CD4-positive, alpha-beta T cell treated with Interleukin-17A for 4 hours (primary cell): ENCODE measurements at regions not wholly inside any gene's neighbourhood (a gene's known extent, or its start where the extent isn't known, plus 50 kb on each side); places are given as distances from the start of the nearest gene placed in this dataset.

Experiments used
- DNase-seq: peaks from one replicate; pipeline ENCODE4 v3.0.0-alpha.2; 2020; ENCODE audit warnings: mixed read lengths

- DNase-seq, result no peak
Measured at GRCh38 chr1:56355422-56355821, 223.9 kb downstream of the PLPP3 start.

DNA sequence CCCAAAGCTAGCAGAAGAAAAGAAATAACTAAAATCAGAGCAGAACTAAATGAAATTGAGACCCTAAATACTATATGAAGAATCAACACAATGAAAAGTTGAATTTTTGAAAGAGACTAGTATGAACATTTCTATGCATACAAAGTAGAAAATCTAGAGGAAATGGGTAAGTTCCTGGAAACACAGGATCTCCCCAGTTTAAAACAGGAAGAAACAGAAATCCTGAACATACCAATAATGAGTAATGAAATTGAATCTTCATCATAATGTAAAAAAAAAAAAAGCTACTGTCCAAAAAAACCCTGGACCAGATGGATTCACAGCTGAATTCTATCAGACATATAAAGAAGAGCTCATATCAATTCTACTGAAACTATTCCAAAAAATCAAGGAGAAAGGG, 233.5 kb downstream of the PLPP3 start:
- DNase-seq, result no peak

GRCh38 chr1:56340977-56341376, 238.4 kb downstream of the PLPP3 start:
- no peak for DNase-seq

DNA sequence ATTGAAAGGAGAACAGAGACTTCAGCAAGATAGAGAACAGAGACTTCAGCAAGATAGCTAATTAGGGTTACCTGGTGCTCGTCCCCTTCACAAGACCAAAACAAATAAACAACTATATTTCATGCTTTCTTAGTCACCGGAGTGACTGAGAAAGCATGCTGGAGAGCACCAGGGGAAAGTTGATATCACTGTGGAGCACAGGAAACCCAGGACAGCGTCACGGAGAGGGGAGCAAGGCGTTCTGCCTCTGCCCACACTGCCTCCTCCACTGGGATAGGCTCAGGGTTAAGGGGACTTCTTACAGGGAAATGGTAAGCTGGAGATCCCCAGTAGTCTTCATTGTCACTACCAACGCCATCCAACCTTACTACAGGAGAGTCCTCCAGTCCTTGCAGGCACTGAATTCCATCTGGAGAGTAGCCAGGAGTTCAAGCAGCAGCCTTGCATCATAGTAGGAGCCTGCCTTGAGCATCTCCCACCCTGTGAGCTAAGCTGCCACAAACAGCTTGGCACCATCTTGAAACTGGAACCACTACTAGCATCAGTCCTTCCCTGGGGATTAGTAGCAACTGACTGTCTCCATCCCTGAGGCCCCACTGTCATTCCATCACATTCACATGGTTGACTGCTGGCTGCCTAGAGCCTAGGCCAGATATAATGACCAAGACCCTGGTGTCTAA, 239.4 kb downstream of the PLPP3 start:
- no peak for DNase-seq

GRCh38 chr1:56339093-56339492, 240.3 kb downstream of the PLPP3 start:
- DNase-seq, result no peak

DNA sequence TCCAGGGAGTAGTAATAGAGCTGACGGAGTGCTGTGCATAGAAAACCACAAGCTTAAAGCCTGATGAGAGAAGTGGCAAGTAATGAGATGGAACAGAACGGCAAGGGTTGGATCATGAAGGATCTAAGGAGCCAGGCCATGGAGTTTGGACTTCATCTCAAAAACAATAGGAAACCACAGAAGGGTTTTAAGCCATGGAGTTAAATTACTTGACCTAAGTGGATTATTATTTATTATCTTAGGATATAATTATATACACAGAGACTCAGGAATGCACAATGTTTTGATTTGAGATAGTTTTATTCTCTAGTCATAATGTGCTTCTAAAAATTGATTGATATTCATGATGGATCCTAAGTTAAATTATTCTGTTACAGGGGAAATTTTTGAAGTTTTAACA, 242.4 kb downstream of the PLPP3 start:
- no peak for DNase-seq

DNA sequence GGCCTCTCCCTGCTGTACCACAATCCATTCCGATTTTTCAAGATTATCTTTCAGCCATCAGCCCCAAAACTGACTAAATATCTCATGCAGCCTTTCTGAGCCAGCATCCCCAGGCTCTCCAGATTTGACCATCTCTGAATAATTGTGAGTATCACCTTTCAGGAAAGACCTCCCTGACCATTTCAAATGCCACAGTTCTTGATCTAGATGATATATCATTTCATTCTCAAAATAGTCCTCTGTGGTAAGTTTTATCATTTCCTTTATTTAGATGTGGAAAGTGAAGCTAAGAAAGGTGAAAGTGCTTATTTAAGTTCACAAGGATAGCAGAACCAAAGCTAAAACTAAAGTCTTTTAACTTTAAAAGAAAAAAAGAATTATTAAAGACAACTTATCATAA, 244.0 kb downstream of the PLPP3 start:
- DNase-seq, result no peak

- DNase-seq, result no peak
Measured at GRCh38 chr1:56334047-56334446, 245.3 kb downstream of the PLPP3 start.

GRCh38 chr1:56333461-56333860, 245.9 kb downstream of the PLPP3 start:
- no peak for DNase-seq

GRCh38 chr1:56331892-56332567, 247.3 kb downstream of the PLPP3 start:
- no peak for DNase-seq

DNA sequence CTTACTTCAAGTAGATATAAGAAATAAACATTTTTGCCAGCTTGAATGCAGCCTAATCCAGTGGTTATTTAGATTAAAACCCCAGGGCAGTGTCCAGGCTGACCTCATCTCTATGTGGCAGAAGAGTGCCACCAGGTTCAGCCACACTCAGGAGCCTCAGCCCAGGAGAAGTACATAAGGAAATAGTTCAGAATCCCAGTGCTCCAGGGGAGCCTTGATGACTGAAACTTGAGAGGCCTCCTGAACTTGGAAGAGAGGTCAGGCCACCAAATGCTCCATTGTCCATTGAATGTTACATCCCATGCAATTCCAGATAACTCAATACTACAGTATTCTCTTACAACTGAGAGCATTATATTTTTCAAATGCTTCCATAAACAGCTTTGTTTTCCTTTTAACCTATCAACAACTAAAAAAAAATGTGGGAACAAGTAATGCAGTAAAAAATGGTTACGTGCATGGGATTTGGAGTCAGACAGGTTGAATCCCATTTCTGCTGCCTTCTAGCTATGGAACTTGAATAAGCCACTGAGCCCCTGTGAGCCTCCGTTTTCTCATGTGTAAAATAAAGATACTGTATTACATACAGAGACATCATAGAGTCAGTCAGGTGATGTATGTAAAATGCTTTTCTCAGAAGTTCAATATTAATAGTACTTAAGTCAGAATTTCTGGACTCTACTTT, 248.0 kb downstream of the PLPP3 start:
- no peak for DNase-seq

- no peak for DNase-seq
Measured at GRCh38 chr1:56330391-56331026, 248.9 kb downstream of the PLPP3 start.

GRCh38 chr1:56329970-56330369, 249.4 kb downstream of the PLPP3 start:
- DNase-seq, result no peak

GRCh38 chr1:56327195-56327594, 252.2 kb downstream of the PLPP3 start:
- DNase-seq, result no peak

GRCh38 chr1:56326056-56326455, 253.3 kb downstream of the PLPP3 start:
- DNase-seq, result no peak

DNA sequence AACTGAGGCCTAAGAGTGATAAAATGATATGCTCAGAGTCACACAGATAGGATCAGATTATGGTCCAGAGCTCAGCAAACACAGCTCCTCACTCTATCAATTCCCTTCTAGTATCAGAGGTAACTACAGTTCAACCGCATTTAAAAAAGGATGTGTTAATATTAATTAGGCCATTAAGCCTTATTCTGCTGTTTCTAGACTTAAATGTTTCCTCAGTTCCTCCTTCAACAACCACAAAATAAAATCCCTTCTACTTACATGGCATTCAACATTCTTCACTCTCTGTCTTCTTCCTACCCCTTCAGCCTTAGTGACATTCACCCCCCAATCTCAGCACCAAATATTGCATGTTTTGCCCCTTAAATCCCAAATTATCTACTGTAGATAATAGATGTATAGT, 254.9 kb downstream of the PLPP3 start:
- DNase-seq, result no peak

- DNase-seq, result no peak
Measured at GRCh38 chr1:56322211-56322610, 257.2 kb downstream of the PLPP3 start.

DNA sequence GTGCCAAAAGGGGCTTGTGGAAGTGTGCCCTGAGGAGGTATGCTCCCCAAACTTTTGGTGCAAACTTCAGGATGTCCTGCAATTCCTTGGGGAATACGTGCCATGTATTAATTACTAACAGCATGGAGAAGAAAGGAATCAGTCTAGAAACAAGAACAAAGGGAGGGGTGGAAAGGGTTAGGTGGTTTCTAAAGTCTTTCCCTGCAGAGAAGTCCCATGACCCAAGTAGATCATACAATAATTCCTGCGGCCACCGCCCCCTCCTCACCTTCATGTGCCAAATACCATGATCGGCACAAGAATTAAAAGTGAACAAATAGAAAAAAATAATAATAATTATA, 258.2 kb downstream of the PLPP3 start:
- no peak for DNase-seq

- no peak for DNase-seq
Measured at GRCh38 chr1:56320464-56321149, 258.8 kb downstream of the PLPP3 start.

- no peak for DNase-seq
Measured at GRCh38 chr1:56317722-56318121, 261.6 kb downstream of the PLPP3 start.

DNA sequence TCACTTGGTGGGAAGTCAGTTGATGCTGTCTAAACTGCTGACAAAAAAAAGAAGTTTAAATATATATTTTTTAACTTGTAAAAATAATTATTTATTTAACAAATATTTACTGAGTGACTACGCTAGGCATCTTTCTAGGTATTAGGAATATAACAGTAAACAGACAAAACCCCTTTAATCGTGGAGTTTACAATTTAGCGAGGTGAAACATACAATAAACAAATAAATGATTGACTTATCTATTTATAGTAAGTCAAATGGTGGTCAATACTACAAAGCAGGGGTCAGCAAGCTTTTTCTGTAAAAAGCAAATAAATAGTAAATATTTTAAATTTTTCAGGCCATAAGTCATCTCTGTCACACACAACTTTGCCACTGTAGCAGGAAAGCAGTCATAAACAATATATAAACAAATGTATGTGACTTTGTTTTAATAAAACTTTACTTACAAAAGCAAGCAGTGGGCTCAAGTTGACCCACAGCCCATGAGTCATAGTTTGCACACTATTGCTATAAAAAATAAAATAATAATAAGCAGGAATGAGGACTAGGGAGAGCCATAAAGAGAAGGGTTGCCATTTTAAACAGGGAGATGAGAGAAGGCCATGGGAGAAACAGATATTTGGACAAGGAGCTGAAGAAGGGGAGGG, 263.9 kb downstream of the PLPP3 start:
- no peak for DNase-seq

DNA sequence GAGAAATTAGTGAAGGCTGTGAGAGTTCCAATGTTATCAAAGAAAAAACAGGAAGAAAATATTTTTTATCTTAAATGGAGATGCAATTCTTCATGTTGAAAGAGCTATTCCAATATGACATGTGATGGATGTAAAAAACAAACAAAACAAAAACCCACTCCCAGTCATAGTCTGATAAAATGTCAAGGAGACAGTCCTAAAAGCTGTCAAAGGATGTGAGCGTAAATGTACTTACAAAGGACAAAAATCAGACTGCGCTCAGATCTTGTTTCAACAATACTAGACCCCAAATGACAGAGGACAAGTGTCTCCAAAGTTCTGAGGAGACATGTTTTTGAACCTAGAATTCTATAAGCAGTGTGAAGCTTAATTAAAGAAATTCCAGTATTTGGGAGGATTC, 265.8 kb downstream of the PLPP3 start:
- DNase-seq, result no peak

DNA sequence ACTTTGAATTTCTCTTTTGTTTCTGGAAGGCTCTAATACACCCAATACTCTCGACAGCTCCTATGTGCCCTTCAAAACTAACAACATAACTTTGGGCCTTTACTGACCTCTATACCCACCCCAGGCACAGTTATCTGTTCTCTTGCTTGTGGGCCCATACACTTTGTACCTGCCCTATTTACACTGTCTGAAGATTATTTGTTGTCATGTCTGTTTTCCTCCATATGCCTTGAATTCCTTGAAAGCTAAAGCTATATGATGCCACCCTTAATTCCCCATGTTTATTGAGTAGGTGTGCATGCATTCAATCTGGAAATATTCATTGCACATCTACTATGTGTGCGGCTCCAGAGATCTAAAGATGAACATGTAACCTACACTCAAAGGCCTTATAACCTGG, 267.6 kb downstream of the PLPP3 start:
- no peak for DNase-seq
